ENCODE measurements at regions not wholly inside any gene's neighbourhood (a gene's known extent, or its start where the extent isn't known, plus 50 kb on each side); places are given as distances from the start of the nearest gene placed in this dataset.

DNA sequence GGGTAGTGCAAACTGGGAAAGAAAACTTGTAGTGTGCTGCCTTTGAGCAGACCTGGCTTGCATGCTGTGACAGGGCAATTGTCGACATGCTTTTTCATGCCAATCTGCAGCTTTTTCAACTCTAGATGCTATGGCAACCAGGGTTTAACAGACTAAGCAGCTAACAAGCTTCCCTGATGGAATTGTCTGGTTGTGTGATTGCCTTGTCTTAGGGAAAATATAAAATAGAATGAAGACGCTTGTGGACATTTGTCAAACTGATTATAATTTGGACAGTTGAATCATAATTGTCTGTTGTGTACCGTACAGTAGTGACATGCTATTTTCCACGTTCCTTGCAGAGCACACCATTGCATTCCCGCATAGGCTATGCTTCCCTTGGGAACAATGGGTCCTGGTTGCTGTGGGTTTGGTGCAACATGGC is 113.0 kb downstream of the FOXG1 start:
- H3K27me3 ChIP-seq, result no peaks in the 10 kb centered on the region
- H3K4me1 ChIP-seq, result no peaks in the 10 kb centered on the region
- intact Hi-C loops (cut with DNase I), result no loop called here
- TF ChIP-seq, protein P1, sequence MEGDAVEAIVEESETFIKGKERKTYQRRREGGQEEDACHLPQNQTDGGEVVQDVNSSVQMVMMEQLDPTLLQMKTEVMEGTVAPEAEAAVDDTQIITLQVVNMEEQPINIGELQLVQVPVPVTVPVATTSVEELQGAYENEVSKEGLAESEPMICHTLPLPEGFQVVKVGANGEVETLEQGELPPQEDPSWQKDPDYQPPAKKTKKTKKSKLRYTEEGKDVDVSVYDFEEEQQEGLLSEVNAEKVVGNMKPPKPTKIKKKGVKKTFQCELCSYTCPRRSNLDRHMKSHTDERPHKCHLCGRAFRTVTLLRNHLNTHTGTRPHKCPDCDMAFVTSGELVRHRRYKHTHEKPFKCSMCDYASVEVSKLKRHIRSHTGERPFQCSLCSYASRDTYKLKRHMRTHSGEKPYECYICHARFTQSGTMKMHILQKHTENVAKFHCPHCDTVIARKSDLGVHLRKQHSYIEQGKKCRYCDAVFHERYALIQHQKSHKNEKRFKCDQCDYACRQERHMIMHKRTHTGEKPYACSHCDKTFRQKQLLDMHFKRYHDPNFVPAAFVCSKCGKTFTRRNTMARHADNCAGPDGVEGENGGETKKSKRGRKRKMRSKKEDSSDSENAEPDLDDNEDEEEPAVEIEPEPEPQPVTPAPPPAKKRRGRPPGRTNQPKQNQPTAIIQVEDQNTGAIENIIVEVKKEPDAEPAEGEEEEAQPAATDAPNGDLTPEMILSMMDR (IDR thresholded peaks at IDR 0.05), result no peak
- H3K4me3 ChIP-seq, result no peak overlapping the region
- ATAC-seq, result no peak
- no peak for DNase-seq
- no peak overlapping the region for H3K27ac ChIP-seq
- no peaks in the 10 kb centered on the region for H3K36me3 ChIP-seq
- no peaks in the 10 kb centered on the region for H3K9me3 ChIP-seq

DNA sequence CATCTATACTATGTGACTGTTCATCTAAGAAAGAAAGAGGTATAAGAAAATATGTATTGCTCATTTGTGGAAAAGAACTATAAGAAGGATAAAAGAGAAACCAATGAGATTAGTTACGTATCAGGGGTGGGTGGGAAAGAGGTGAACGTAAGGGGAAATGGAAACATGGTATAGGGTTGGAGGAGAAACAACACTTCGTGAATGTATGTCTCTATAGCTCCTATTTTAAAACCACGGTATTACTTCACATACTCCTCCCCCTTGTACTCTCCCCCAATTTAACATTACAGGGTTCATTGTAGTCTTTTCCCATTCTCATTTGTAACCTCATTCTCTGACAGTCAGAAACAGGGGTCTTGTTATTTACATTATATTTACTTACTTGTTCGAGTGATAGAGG is 120.4 kb downstream of the FOXG1 start:
- Histone ChIP-seq H3K27ac (no peak overlapping the region), H3K4me3 (no peak overlapping the region), H3K9me3 (peaks cover 0 to 4% of the 10 kb centered on the region in 2 donors), H3K36me3 (no peaks in the 10 kb centered on the region), H3K4me1 (no peaks in the 10 kb centered on the region), H3K27me3 (no peaks in the 10 kb centered on the region)
- intact Hi-C loops (cut with DNase I), result no loop called here
- TF ChIP-seq, protein P1 (IDR thresholded peaks at IDR 0.05), result no peak
- ATAC-seq, result no peak
- no peak for DNase-seq

DNA sequence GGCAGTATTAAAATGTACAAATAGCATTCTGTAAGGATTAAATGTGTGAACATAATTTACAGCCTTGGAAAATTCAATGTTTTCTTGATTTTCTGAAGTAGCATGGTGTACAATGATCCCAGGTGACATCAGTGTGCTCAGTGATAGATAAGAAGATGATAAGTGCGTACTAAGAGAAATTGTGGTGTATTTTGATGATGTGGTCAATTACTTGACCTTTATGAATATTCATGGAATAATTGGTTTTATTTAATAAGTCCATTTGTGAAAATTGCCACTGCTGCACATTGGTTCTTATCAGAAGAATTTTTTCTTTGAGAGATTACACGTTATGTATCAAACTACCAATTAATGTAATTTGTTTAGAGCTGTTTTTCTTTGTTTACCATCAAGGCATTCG is 128.8 kb downstream of the FOXG1 start:
- intact Hi-C loops (cut with DNase I), result no loop called here
- TF ChIP-seq, protein P1 (IDR thresholded peaks at IDR 0.05), result no peak
- no peak for DNase-seq
- Histone ChIP-seq H3K4me1 (no peaks in the 10 kb centered on the region), H3K27ac (no peak overlapping the region), H3K36me3 (no peaks in the 10 kb centered on the region), H3K9me3 (no peaks in the 10 kb centered on the region), H3K27me3 (no peaks in the 10 kb centered on the region), H3K4me3 (no peak overlapping the region)
- no peak for ATAC-seq

DNA sequence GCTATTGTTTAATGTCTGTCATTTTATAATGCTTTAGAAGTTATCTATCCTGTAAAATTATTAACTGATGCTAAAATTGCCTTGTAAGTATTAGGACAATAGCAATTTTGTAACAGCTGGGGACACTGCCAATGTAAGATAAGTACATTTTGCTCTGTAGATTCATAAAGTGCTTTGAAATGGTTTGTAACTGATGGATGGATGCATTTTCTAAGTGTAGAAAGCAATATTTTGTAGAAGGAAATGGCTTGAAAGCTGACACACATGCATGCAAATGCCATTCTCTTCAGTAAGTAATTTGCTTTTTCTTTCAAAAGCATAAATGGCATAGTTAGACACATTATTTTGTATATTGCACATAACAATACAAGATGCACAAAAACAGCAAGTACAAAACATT is 129.8 kb downstream of the FOXG1 start:
- no peak for DNase-seq
- Histone ChIP-seq H3K36me3 (no peaks in the 10 kb centered on the region), H3K27ac (no peak overlapping the region), H3K4me3 (no peak overlapping the region), H3K4me1 (no peaks in the 10 kb centered on the region), H3K27me3 (no peaks in the 10 kb centered on the region), H3K9me3 (no peaks in the 10 kb centered on the region)
- TF ChIP-seq, protein P1 (IDR thresholded peaks at IDR 0.05), result no peak
- ATAC-seq, result no peak
- intact Hi-C loops (cut with DNase I), result no loop called here

DNA sequence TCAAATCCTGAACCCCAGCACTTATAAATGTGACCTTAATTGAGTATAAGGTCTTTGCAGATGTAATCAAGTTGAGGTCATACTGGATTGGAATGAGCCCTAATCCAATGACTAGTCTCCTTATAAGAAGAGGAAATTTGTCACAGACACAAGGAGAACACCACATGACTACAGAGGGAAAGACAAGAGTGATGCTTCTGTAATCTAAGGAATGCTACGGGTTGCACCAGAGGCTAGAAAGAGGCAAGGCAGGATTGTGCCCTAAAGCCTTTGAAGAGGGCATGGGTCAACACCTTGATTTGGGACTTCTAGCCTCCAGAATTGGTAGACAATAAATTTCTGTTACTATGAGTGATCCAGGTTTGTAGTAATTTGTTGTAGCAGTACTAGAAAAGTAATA is 135.0 kb downstream of the FOXG1 start:
- Histone ChIP-seq H3K4me3 (no peak overlapping the region), H3K9me3 (no peaks in the 10 kb centered on the region), H3K4me1 (no peaks in the 10 kb centered on the region), H3K27me3 (no peaks in the 10 kb centered on the region), H3K27ac (no peak overlapping the region), H3K36me3 (no peaks in the 10 kb centered on the region)
- ATAC-seq, result no peak
- TF ChIP-seq, protein P1 (IDR thresholded peaks at IDR 0.05), result no peak
- intact Hi-C loops (cut with DNase I), result no loop called here
- no peak for DNase-seq

Data from left lung (tissue), 4 donors.